COLO668 (cell line): ENCODE measurements at regions not wholly inside any gene's neighbourhood (a gene's known extent, or its start where the extent isn't known, plus 50 kb on each side); places are given as distances from the start of the nearest gene placed in this dataset.
"Not testable (repeated sequence)": the region's sequence is repeated elsewhere in the genome, so short reads cannot be mapped to it uniquely, and the experiment has no call there.

ENCODE experiments used
- DNase-seq: peaks from one replicate; lab custom pipeline; 2025; ENCODE audit not compliant: unreplicated experiment; lab: John Stamatoyannopoulos, UW

GRCh38 chr9:1907465-1907864, 107.7 kb upstream of the SMARCA2 start:
- no peak for DNase-seq

DNA sequence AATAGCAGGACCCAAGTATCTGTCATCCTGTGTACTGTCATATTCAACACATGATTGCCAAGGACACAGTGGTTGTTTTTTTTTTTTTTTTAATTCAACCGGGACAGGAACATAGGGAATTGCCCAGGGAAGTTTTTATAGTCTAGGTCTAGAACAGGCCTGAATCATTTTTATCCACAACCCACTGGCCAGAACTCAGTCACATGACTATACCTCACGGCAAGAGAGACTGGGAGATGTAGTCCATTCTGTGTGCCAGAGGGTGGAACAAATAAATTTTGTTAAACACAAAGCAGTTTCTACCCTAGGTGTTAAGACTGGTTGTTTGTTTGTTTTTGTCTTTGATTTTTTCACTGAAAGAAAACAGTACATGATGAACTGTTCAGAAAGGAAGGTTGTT, 105.8 kb upstream of the SMARCA2 start:
- no peak for DNase-seq

- DNase-seq = no peak
Measured at GRCh38 chr9:1910269-1910811, 104.8 kb upstream of the SMARCA2 start.

DNA sequence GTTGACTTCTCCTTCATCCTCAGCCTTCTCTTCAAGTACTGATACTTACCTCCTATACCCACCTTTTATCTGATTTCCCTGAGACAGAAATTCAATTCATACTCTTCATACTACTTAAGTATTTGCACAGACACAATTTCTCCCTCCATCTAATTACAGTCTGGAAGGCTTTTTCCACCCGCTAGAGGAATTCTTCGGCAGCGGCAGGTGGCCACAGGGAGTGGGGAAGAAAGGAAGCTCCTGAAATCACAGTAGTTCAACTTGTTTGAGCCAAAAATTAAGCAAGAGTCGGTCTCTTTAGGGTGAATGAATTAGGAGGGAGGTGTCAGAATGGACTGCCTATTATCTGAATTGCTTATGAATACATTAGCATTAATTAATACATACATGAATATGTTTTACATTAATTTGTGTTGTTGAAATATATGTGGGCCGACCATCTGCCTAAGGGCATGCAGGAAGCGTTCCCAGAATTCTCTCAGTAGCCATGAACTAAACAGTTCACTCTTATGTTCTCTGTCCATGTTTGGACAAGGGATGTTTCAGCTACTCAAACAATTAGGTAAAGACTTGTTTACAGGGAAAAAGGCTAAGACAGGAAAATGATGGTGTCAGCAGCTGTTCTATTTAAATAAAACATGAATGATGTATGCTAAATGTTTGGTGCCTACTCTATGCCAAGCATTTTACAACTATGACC, 101.4 kb upstream of the SMARCA2 start:
- no peak for DNase-seq

DNA sequence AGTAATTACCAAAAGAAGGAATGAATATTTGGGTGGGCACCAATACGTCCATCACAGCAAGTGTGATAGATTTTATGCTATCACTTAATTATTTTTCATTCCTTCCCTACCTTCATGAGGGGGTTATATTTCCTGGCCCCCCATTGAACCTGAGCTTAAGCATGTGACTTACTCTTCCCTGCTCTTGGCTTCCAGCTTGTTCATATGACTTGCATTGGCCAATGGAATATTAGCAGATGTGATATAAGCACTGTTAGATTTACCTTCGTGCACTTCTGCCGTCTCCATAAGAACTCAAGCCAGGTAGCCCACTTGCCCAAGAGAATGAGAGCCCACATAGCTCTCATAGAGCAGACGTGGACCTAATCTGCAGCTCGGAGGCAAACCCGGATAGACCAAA, 99.1 kb upstream of the SMARCA2 start:
- DNase-seq = no peak

DNA sequence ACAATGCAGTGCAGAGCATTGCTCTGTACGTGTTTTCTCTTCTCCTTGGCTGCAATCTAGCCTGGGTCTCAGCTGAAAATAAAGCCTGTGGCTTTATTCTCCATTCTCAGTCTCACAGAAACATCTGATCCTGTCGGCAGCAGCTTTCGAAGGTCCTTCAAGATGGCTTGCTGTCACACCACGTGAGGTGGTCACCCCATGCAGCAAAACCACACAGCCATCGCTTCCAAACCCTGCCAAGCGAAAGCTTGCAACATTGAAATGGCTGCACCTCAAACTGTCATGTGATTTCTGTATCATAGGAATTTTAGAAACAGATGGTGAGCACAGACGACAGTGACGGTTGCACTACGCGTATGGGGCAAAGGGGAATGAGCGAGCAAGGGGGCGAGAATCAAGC, 98.5 kb upstream of the SMARCA2 start:
- DNase-seq = no peak

- DNase-seq = no peak
Measured at GRCh38 chr9:1917396-1917935, 97.7 kb upstream of the SMARCA2 start.

GRCh38 chr9:1918108-1918507, 97.0 kb upstream of the SMARCA2 start:
- DNase-seq = no peak

- no peak for DNase-seq
Measured at GRCh38 chr9:1918622-1919021, 96.5 kb upstream of the SMARCA2 start.

DNA sequence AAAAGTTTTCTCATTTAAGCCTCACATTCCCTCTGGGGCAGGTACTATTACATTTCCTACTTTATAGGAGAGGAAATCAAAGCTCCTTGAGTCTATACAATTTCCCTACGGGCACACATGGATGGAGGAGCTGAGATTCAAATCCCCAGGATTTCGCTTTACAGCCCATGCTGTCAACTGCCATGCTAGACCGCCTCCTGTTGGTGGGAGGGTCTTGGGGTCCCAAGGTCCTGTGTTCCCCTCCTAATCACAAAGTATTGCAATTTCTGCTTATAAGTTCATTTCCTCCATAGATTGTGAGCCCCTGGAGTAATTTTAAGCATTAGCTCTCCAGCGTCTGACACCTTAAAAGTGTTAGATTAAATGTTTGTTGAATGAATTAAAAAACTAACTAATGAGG, 95.9 kb upstream of the SMARCA2 start:
- no peak for DNase-seq

GRCh38 chr9:1920386-1920785, 94.8 kb upstream of the SMARCA2 start:
- DNase-seq = no peak

DNA sequence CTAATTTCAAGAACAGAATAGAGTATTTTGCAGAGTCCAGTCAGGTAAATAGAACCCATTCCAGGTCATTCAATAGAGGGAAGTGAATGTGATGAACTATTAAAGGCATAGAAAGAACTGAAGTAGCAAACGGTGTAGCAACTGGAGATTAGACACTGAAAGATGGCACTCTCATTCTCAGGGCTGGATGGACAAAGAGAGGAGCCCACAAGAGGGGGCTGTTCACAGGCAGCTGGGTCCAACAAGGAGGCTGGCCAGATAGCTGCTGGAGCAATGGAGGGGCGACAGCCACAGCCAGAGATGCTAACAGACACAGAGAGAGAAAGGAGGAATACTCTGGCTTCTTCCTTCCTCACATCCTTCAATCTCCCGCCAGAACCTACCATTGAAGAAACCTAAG, 93.1 kb upstream of the SMARCA2 start:
- DNase-seq = no peak

DNA sequence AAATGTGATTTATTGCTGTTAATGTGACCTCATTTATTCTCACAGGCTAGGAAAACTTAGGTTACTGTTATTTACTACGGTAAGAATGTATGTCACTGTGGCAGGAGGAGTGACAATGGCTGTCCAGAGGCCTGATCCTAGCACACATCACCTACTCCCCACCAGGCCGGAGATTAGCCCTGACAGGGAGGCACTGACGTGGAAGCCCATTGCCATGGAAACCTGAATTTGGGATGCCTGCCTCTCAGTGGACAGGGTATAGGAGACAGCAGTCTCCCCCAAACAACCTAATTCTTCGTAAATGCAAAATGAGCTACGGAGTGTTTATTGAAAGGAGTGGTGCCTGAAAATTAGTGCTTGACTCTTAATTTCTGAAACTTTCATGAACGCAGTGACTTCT, 87.6 kb upstream of the SMARCA2 start:
- no peak for DNase-seq

DNA sequence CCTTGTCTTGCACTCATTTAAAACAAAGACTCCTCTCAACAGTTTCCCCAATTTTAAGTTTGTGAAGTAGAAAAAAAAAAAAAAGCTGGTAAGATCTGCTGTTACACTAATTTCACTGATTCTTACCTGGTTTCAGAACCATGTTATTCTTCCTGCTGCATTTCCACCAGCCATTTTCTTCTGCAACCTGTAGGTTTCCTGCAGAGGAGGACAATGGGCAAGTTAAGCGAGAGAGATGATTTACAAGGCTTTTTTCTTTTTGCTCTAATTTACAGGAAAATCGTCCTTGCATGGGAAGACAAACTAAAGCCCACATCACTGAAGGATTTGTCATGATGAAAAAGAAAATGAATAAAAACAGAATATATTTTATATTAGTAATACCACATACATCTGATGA, 86.0 kb upstream of the SMARCA2 start:
- no peak for DNase-seq

DNA sequence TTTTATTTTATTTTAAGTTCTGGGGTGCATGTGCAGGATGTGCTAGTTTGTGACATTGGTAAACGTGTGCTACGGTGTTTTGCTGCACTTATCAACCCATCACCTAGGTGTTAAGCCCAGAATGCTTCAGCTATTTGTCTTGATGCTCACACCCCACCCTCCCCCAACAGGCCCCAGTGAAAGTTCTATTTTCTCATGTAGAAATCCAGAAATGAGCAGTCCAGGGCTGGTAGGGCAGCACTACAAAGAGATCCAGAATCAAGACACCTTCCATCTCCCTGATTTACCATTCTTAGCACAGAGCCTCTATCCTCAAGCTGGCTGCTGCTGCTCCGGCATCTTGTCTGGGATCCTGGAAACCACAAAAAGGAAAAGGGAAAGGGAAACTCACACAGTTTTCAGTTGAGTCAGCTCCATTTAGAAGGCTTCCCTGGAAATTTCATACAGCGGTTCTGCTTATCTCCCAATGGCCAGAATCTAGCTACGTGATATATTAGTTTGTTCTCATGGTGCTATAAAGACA, 85.4 kb upstream of the SMARCA2 start:
- DNase-seq = no peak

- DNase-seq = not testable (repeated sequence)
Measured at GRCh38 chr9:1930245-1930736, 84.9 kb upstream of the SMARCA2 start.

- no peak for DNase-seq
Measured at GRCh38 chr9:1938135-1938534, 77.0 kb upstream of the SMARCA2 start.

- DNase-seq = no peak
Measured at GRCh38 chr9:1938675-1939170, 76.4 kb upstream of the SMARCA2 start.

DNA sequence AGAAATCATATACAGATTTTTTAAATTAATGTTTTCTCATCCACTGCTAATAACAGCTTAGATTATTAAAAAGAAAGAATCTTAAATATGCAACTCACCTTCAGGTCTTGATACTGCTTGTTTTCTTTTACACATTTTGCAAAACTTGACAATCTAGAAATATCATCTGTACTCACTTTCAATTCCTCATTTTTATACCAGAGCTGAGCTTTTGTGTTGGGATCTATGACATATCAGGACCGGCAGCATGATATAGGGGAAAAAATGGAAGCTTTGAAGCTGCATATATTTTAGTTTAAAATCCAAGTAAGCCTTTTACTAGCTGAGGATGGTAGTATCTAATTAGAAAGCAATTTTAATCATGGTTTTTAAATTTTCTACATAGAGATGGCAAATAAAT, 75.7 kb upstream of the SMARCA2 start:
- no peak for DNase-seq

- DNase-seq = peak; percentile 39
Measured at GRCh38 chr9:1939926-1940368, 75.2 kb upstream of the SMARCA2 start.

GRCh38 chr9:1941989-1942388, 73.2 kb upstream of the SMARCA2 start:
- DNase-seq = no peak
